Right lobe of liver (tissue), 4 donors: ENCODE measurements at regions not wholly inside any gene's neighbourhood (a gene's known extent, or its start where the extent isn't known, plus 50 kb on each side); places are given as distances from the start of the nearest gene placed in this dataset.

Source experiments
- CTCF ChIP-seq, 4 donors: fragments of 200-600 bp in 3 of 4; fragments of 450-650 bp in 1 of 4; IDR thresholded peaks; one replicate each; pipeline versions ENCODE4 v1.5.1 to v1.8.0; 2016 to 2022; ENCODE audit warnings: antibody characterized with exemption in 4 of 4, mild to moderate bottlenecking in 2 of 4
- POLR2A ChIP-seq: fragments of 450-650 bp; IDR thresholded peaks from one replicate; pipeline ENCODE4 v1.6.1; 2017; ENCODE audit warnings: antibody characterized with exemption, mild to moderate bottlenecking
- donor health status: DM: no; HTN: no; CAD: no.
- donor health status: DM: no; HTN: no; CAD: no.
- donor health status: DM: no; HTN: yes; CAD: no.

- TF ChIP-seq CTCF (IDR thresholded peaks at IDR 0.05) = peak in 1 of 4 donors; percentile 17
- TF ChIP-seq POLR2A = no peak
These were observed 163.3 kb downstream of the CD83 start for GRCh38 chr6:14280766-14281293.
